ENCODE measurements at regions not wholly inside any gene's neighbourhood (a gene's known extent, or its start where the extent isn't known, plus 50 kb on each side); places are given as distances from the start of the nearest gene placed in this dataset.

DNA sequence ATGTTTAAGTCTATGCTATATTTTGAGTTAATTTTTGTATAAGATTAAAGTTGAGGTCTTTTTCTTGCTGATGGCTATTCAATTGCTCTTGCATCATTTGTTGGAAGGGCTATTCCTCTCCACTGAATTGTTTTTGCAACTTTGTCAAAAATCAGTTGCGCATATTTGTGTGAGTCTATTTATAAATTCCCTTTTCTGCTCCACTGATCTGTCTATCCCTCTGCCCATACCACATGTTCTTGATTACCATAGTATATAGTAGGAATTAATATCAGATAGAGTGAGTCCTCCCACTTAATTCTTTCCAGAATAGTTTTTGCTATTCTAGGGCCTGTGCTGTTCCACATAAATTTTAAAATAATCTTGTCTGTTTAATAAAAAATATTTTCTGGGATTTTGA, 152.4 kb upstream of the ADCY1 start:
- TF ChIP-seq EZH2phosphoT487 (IDR thresholded peaks at IDR 0.05; ENCODE audit: borderline replicate concordance, low read depth, low read length) (no peak), CTCF (conservative IDR thresholded peaks at IDR 0.05; ENCODE audit: low read length) (no peak)
